HuH-7.5 (cell line): ENCODE measurements at regions not wholly inside any gene's neighbourhood (a gene's known extent, or its start where the extent isn't known, plus 50 kb on each side); places are given as distances from the start of the nearest gene placed in this dataset.

Experiments used
- DNase-seq: peaks from one replicate; pipeline ENCODE4 v3.0.0; 2011; ENCODE audit warnings: low spot score

DNA sequence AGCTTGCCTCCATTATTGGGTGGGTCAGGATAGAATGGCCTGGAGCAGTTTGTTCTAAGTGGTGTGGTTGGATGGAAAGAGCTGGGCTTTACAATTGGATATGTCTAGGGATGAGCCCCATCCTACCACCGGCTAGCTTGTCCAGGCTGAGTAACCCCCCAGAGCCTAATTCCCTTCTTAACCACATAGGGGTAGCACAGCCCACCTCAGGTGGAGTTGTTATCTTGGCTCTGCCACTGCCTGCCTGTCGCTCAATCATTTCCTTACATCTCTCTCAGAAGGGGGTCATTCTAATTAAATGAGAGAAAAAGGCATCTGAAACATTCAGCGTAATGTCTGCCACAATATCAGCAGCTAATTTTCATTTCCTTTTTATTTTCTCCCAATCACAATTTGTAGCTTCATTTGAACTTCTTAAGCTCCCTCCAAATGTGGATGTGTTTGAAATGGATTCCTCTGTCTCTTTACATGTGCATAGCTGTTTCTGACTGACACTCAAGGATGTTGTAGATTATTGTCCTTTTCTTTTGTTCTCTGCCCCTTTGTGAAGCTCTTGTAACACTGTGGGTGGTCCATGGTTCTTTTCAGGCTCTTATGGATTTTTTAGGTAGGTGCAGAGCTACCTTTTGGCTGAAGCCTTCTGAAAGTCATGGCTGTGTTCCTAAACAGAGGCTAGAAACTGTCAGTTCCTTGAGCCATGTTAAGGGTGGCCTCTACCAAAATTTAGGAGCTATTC, 383.1 kb upstream of the KLF4 start:
- DNase-seq = no peak

DNA sequence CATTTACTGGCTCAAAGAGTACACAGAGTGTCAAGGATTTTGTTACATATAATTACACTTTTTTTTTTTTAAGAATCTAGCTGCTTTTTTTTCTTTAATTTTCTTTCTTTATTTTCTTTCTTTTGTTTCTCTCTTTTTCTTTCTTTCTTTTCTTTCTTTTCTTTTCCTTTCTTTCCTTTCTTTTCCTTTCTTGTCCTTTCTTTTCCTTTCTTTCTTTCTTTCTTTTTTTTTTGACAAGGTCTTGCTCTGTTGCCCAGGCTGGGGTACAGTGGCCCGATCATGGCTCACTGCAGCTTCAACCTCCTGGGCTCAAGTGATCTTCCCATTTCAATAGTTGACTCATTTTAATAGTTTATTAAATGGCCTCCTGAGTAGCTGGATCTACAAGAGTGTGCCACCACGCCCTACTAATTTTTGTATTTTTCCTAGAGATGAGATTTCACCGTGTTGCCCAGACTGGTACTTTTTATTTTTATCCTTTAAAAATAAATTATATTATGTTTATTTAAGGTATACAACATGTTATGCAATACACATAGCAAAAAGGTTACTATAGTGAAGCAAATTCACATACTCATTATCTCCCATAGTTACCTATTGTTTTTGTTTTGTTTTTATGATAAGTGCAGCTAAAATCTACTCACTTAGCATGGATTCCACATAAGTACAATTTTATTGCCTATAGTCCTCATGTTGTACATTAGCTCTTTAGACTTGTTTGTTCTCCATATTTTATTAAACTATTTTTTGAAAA, 381.5 kb upstream of the KLF4 start:
- no peak for DNase-seq

DNA sequence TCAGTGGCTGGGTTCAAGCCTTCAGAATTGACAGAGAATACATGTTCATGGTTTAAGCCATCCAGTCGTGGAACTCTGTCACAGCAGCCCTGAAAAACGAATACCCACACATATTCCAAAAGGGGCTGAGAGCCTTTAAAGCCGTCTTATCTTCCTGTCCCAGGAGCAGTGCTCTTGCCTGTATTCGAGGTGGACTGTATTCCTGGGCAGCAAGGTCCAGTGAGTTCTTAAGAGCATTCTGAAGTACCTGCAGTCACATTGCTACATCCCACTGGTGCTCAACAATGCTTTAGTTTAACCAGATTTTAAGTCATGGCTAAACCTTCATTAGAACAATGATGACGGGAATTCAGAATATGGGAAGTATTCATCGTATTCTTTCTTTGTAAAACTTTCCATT, 380.7 kb upstream of the KLF4 start:
- DNase-seq = no peak

DNA sequence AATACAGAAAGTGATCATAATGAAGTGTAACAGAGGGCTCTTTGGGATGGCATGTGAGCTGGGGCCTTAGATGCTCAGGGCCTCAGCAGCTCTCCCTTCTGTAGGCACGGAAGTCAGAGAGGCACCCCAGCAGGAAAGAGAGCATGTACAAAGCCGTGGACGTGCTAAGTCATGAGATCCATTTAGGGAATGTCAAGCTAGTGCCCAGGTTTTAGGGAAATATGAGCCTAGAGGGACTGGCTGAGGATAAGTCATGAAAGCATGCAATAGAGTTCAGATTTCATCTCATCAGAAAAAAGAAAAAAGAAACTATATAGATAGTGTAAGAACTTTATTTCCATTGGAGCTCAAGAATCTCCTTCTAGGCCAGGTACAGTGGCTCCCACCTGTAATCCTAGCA, 379.5 kb upstream of the KLF4 start:
- no peak for DNase-seq

DNA sequence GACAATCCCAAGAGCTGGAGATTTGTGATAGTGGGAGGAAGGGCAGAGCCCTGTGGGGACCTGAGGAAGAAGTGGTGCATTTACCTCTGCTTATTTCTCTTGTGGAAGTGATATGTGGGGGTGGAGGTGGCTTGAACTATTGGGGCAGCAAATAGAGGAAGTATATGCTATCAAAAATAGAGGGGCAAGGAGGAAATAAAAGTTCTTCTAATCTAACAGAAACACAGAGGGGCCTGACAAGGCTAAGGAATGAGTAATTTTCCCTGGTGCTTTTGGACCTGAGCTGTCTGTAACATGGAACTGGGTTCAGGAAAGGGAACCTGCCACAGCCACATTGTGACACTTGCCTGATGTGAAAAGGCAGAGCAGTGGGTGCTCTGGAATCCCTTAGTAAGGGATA, 378.6 kb upstream of the KLF4 start:
- DNase-seq = no peak

DNA sequence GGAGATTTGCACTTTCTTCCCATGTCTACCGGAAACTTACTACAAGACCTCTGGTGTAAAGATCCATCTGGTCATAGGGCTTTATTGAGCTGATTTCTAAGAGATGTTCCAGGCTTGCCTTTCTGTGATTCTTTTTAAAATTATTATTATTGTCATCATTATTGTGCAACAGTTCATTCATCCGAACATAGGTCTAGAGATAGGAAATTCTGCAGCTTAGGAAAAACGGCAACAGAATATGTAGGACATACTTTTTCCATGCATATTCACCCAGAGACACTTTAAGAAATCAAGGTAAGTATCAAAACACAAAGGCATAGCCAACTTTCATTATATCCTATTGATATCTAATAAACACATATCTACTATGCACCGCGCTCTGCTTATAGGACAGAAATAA, 378.2 kb upstream of the KLF4 start:
- DNase-seq = no peak

DNA sequence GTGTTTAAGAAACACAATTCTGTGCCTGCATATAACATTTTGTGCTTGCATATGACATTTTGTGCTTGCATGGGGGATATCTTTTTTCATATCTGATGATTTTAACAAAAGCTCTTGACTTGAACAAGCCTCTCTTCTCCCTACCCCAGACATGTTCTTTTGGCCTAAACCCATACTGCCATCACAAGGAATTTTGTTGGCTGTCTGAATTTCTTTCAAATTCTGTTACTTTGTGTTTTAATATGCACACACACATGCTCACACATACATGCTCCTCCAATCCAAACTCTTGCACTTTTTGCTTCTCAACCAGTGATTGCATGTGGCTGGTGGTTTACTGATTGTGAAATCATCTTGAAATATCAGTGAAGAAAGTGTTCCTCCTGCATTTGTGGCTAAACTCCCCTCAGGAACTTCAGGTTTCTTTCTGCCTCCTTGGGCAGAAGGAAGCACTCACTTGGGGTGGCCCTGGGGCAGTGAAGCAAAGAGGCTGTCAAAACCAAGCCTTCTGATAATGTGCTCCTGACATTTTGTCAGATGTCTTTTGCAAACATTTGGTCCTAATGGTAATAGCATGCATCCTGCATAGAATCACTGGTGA, 377.2 kb upstream of the KLF4 start:
- DNase-seq = no peak

DNA sequence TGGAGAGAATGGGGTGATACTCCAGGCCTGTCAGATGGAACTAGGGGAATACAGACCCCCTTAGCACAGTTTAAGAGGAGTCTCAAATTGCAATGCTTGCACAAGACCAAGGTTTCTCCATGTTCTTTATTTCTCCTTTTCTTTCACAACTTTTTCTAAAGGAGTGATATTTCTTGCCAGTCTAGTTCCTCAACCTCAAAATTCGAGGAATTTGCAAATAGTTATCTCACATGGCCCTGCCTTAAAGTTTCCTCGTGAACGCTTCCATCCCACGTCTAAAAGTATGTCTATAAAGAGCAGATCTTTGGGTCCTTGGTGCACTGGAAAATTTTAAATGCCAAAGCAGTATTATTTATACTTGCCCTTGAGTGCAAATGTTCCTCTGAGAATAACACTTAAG, 373.8 kb upstream of the KLF4 start:
- no peak for DNase-seq

DNA sequence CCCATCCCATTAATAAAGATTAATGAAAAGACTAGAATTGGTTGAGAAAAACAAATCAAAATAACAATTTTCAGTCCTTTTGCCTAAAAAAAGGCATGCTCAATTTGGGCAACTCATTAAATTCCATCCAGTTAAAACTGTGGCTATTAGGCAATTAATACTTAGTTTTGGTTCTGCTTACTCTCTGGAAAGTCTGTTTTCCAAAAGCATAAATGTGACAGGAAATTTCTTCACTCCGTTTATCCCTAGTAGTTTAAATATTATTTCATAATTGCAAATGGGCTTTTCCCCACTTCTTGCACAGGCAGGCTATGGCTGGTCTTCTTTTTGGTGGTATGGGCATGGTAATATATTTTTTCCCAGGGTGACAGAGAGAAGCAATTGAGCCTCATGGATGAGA, 373.3 kb upstream of the KLF4 start:
- no peak for DNase-seq

DNA sequence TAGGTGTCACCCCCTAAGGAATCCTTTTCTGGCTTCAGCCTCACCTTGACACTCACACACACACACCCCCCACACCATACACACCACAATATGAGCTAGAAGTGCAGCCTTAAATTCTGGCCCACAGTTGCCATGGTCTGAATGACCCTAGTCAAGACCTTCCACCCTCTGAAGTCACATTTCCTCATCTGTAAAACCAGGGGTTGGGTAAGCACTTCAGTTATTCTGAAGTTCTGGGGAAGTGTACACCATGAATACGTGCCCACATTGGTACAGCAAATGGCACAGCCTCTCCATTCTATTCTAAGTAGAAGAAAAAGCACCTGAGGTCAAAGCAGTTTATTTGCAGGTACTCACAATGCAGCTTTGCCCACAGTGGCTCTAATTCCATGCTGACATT, 372.8 kb upstream of the KLF4 start:
- DNase-seq = no peak

DNA sequence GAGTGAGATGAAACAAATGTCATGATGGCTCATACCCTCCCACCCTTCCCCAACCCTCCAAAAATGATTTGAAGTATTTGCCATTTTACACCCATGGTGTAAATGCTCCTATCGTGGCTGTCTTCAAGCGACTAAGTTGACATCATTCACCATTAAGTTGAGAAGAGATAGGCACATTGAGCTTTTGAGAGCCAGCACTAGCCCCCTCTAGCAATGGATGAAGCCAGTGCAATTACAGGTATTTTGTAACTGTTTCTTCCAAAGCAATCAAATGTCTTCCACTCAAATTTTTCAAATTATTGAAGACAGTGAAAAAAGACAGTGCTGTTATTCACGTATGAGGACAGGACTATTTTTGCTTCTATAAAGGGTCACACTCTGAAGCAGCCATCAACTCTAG, 371.5 kb upstream of the KLF4 start:
- DNase-seq = no peak

DNA sequence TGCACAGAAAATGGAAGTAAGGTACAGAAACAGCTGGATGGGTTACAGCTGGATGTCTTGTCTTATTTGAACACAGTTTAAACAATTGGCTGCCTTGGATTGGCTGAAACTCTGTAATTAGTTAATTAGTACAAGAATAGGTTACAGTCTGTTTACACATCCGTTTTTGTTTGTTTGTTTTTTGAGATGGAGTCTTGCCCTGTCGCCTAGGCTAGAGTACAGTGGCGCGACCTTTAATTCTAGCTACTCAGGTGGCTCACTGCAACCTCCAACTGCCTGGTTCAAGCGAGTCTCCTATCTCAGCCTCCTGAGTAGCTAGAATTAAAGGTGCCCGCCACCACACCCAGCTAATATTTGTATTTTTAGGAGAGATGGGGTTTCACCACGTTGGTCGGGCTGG, 368.7 kb upstream of the KLF4 start:
- no peak for DNase-seq

DNA sequence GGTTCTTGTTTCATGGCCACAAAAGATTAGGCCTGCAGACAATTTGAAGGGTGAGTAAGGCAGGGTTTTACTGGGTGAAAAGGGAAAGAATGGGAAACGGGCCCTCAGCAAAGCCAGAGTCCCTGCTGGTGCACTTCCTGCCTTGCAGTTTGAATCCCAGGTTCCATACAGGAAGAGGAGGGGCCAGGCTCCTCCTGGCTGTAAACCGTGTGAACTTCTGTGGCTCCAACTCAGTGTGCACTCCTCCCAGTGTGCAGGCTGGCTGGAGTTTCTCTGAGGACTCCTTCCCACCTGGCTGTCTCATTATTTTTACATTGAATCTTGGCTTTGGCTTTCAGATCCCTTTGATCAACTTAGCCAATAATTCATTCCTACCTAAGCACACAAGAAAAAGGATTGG, 367.1 kb upstream of the KLF4 start:
- no peak for DNase-seq

DNA sequence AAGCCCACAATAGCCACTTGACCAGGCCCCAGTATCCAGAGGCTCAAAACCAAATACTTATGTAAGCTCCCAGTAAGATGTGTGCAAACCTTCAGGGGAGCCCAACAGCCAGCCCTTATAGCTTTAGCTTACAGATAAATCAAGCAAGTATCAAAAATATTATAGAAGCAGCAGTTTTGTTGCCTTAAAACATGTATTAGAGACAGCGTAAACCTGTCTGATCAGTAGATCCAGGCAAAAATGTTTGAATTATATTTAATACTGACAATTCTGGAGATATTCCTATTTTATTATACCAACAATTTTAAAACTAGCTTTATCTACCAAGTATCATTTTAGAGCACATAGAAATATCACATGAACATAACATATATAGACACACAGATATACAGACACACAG, 365.6 kb upstream of the KLF4 start:
- no peak for DNase-seq

DNA sequence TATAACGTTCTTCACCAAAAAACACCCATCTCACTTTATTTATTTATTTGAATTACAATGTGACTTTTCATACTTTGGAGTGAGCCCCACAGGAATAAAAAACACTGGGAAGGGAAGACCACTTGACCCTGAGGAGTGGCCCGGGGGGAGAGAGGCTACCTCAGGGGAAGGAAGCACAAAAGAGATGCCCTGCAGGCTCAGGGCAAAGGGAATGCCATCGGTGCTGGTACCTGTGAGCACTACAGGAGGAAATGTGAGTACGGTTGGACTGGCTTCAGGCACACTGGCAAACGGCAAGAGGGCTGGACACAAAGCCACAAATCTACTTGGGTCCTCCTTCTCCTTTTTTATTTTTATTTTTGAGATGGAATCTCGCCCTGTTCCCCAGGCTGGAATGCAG, 363.9 kb upstream of the KLF4 start:
- no peak for DNase-seq

DNA sequence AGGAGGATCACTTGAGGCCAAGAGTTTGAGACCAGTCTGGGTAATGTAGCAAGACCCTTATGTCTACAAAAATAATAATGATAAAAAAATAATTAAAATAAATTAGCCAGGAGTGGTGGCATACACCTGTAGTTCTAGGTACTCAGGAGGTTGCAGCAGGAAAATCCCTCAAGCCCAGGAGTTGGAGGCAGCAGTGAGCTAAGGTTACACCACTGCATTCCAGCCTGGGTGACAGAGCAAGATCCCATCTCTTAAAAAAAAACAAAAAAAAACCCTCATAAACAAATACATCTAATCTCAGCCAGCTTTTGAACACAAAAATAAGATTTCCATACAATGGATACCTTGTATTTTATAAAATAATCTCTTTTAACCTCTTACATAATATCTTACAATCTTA, 363.3 kb upstream of the KLF4 start:
- DNase-seq = no peak

DNA sequence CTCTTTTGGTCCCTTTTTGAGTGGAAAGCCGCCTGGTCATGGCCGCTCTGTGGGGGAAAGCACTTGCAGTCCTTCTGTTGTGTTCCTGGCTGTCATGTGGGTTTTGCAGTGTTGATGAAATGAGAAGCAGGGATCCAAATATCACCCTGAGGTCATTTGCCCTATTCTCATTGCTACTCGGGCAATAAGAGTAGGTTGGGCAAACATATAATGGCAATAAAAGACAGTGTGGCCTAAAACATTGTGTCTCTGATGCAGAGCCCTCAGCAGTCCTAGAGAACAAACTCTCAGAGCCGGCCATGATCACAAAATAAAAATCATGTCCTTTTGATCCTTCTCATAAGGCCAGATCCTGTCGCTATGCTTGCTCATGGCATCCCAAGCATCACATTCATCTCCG, 361.1 kb upstream of the KLF4 start:
- no peak for DNase-seq

DNA sequence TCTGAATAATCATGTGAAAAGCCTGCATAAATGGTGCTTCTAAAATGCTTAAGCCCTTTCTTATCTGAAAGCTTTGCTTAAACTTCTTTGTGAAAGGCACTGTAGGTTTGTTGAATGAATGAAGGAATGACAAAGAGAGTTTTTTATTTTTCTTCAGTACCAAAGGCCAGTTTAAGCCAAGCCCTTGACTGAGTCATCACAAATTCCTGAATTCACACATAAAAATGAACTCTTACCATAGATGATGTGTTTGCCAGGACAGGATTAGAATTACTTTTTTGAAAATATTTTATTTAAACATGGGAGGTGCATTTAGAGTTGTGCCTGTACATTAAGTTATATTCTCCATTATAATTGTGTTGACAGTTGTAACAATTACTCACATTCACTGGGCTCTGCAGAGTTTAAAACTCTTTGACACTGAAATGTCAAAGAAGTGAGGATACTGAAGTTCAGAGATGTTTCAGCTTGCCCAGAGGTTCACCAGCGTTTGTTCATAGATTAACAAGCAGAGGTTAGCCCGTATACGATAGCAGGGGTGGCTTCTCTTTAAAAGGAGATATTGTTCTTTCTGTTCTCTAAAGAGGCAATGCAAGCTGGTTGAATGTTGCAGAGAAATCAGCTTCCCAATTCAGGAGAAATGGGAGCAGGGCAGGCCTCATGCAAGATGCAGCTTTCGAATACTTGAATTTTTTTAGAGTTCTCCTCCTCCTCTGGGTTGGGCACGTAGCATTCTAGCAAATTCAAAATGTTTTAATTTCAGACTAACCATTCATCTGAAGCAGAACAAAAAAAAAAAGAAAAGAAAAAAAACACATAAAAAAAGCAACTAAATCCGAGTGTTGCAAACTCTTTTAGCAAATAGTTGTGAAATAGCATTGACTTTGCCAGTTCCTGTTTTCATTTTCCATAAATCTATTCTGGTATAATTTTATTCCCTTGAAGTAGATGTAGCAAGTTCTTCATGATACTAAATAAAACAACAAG, 358.7 kb upstream of the KLF4 start:
- no peak for DNase-seq

DNA sequence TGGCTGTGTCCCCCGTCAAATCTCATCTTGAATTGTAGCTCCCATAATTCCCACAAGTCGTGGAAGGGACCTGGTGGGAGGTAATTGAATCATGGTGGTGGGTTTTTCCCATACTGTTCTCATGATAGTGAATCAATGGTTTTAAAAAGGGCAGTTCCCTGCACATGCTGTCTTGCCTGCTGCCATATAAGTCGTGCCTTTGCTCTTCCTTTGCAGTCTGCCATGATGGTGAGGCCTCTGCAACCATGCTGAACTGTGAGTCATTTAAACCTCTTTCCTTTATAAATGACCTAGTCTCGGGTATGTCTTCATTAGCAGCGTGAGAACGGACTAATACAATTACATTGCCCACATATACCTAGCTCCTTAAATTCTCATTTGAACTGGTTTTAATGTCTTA, 353.0 kb upstream of the KLF4 start:
- no peak for DNase-seq

DNA sequence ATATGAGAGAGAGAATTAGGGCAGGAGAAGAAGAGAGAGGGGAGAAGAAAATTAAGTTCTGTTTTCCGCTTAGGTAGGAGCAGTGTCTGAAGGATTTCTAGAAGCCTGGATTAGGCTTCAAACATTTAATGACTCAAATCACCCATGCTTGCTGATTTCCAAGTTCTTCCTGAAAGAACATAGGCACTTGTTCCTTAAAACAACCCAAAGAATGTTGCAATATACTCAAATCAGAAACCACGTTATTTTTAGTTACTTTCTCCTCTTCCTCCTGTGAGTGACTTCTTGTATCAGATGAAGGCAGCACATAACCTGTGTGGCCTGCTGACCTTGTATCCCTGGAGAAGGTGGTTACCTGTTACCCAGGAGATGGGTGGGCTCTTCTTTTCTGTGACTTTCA, 351.5 kb upstream of the KLF4 start:
- DNase-seq = no peak

DNA sequence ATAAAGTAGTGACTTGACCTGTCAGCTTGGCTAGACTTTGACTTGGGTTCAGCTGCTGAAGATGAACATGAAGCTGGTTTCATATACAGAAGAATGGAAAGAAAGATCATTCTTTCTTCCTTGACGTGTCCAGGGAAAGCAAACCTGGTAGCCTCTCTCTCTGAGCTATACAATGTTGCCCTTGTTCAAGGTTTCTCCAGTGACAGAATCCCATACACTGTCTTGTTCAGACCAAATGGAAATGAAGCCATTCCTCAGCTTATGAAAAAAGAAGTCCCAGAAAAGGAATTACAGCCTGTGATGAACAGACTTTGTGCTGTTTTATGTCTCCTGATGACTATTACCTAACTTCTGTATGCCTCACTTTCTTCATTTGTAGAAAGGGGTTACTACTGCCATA, 349.8 kb upstream of the KLF4 start:
- no peak for DNase-seq

DNA sequence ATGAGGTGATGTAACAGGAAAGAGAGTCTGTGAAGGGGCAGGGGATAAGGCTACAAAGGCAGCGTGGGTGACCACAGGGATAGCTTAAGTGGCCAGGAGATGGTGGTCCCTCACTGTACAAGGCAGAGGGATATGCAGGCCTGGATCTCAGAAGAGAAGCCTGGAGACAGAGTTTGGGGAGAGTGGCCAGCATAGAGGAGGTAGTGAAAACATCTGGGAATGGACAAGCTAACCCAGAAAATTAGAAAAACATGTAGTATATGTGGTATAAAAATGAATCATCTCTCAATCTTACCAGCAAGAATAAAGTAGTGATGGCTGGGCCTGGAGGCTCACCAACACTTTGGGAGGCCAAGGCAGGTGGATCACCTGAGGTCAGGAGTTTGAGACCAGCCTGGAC, 349.2 kb upstream of the KLF4 start:
- DNase-seq = no peak
